ENCODE measurements at regions not wholly inside any gene's neighbourhood (a gene's known extent, or its start where the extent isn't known, plus 50 kb on each side); places are given as distances from the start of the nearest gene placed in this dataset.

- Mint-ChIP-seq H3K27ac (no peak overlapping the region), H3K9me3 (peaks cover 5% of the 10 kb centered on the region), H3K36me3 (ENCODE audit: low read depth) (no peaks in the 10 kb centered on the region), H3K4me1 (ENCODE audit: low read depth) (no peaks in the 10 kb centered on the region), H3K4me3 (no peak overlapping the region), H3K27me3 (ENCODE audit: insufficient read depth) (no peaks in the 10 kb centered on the region)
- intact Hi-C loops (cut with micrococcal nuclease), result no loop called here
- no peak for DNase-seq (ENCODE audit: low spot score)
Measured at GRCh38 chr18:41266204-41266603, 688.8 kb upstream of the PIK3C3 start.

GRCh38 chr18:41265047-41265446, 690.0 kb upstream of the PIK3C3 start:
- DNase-seq (ENCODE audit: low spot score), result no peak
- intact Hi-C loops (cut with micrococcal nuclease), result no loop called here
- H3K4me1 Mint-ChIP-seq (ENCODE audit: low read depth), result no peaks in the 10 kb centered on the region
- no peaks in the 10 kb centered on the region for H3K9me3 Mint-ChIP-seq
- no peaks in the 10 kb centered on the region for H3K36me3 Mint-ChIP-seq (ENCODE audit: low read depth)
- H3K27me3 Mint-ChIP-seq (ENCODE audit: insufficient read depth), result no peaks in the 10 kb centered on the region
- no peak overlapping the region for H3K27ac Mint-ChIP-seq
- H3K4me3 Mint-ChIP-seq, result no peak overlapping the region

- Mint-ChIP-seq H3K27me3 (ENCODE audit: insufficient read depth) (no peaks in the 10 kb centered on the region), H3K9me3 (no peaks in the 10 kb centered on the region), H3K36me3 (ENCODE audit: low read depth) (no peaks in the 10 kb centered on the region), H3K4me1 (ENCODE audit: low read depth) (no peaks in the 10 kb centered on the region), H3K4me3 (no peak overlapping the region), H3K27ac (no peak overlapping the region)
- intact Hi-C loops (cut with micrococcal nuclease), result no loop called here
- DNase-seq (ENCODE audit: low spot score), result no peak
Measured at GRCh38 chr18:41263956-41264355, 691.1 kb upstream of the PIK3C3 start.

- Mint-ChIP-seq H3K4me3 (no peak overlapping the region), H3K27me3 (ENCODE audit: insufficient read depth) (no peaks in the 10 kb centered on the region), H3K27ac (no peak overlapping the region), H3K4me1 (ENCODE audit: low read depth) (no peaks in the 10 kb centered on the region), H3K36me3 (ENCODE audit: low read depth) (no peaks in the 10 kb centered on the region), H3K9me3 (no peaks in the 10 kb centered on the region)
- no peak for DNase-seq (ENCODE audit: low spot score)
- intact Hi-C loops (cut with micrococcal nuclease), result no loop called here
Measured at GRCh38 chr18:41262688-41263087, 692.3 kb upstream of the PIK3C3 start.

- Mint-ChIP-seq H3K27ac (no peak overlapping the region), H3K9me3 (peaks cover 3% of the 10 kb centered on the region), H3K4me3 (no peak overlapping the region), H3K27me3 (ENCODE audit: insufficient read depth) (no peaks in the 10 kb centered on the region), H3K4me1 (ENCODE audit: low read depth) (no peaks in the 10 kb centered on the region), H3K36me3 (ENCODE audit: low read depth) (no peaks in the 10 kb centered on the region)
- no peak for DNase-seq (ENCODE audit: low spot score)
- intact Hi-C loops (cut with micrococcal nuclease), result no loop called here
Measured at GRCh38 chr18:41244591-41245037, 710.4 kb upstream of the PIK3C3 start.

DNA sequence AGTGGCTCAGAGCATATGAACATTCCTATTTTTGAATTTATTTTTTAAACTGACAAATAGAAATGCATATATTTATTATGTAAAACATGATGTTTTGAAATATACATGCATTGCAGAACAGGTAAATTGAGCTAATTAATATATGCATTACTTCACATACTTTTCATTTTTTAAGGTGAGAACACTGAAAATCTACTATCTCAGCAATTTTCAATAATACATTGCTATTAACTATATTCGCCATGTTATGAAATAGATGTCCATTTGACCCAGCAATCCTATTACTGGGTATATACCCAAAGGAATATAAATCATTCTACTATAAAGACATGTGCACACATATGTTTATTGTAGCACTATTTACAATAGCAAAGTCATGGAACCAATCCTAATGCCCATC, 717.7 kb upstream of the PIK3C3 start:
- no peak overlapping the region for H3K4me3 Mint-ChIP-seq
- H3K27me3 Mint-ChIP-seq (ENCODE audit: insufficient read depth), result no peaks in the 10 kb centered on the region
- H3K36me3 Mint-ChIP-seq (ENCODE audit: low read depth), result no peaks in the 10 kb centered on the region
- H3K27ac Mint-ChIP-seq, result no peak overlapping the region
- no peaks in the 10 kb centered on the region for H3K4me1 Mint-ChIP-seq (ENCODE audit: low read depth)
- H3K9me3 Mint-ChIP-seq, result peaks cover 7% of the 10 kb centered on the region
- DNase-seq (ENCODE audit: low spot score), result no peak
- intact Hi-C loops (cut with micrococcal nuclease), result no loop called here

DNA sequence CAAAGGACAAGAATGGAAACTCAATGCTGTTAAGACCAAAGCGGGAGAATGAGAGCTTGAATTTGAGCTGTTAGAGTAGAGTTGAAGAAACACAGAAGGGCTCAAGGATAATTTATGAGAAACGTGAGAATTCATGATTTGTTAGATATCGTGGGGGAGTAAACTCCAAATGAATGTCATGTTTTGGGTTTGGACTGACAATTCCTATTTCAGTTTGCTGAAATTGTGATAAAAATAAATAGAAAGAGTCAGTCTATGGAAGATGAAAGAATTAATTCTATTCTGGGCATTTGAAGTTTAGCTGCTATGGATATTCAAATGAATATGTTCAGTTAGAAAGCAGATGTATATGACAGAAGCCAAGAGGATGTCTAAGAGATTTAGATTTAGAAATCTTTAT, 723.4 kb upstream of the PIK3C3 start:
- Mint-ChIP-seq H3K4me3 (no peak overlapping the region), H3K27ac (no peak overlapping the region), H3K36me3 (ENCODE audit: low read depth) (no peaks in the 10 kb centered on the region), H3K4me1 (ENCODE audit: low read depth) (no peaks in the 10 kb centered on the region), H3K27me3 (ENCODE audit: insufficient read depth) (no peaks in the 10 kb centered on the region), H3K9me3 (peaks cover 6% of the 10 kb centered on the region)
- intact Hi-C loops (cut with micrococcal nuclease), result no loop called here
- DNase-seq (ENCODE audit: low spot score), result no peak

DNA sequence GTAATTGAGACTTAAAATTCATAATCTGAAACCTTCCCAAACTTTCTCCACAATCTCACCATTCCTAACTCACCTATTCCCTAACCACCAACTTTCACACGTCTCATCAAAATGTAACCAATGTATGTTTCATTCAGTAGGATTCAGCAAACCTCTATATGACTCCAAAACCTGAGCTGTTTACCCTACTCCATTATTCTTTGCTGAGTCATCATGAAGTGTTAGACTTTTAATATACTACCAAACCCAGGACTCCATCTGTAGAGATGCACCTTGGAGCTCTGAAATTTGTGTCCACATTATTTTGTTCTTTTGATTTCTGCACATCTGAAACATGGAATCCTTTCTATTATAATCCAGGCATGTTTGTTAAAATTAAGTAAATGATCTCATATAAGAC, 727.0 kb upstream of the PIK3C3 start:
- intact Hi-C loops (cut with micrococcal nuclease), result no loop called here
- H3K36me3 Mint-ChIP-seq (ENCODE audit: low read depth), result no peaks in the 10 kb centered on the region
- no peaks in the 10 kb centered on the region for H3K4me1 Mint-ChIP-seq (ENCODE audit: low read depth)
- no peaks in the 10 kb centered on the region for H3K27me3 Mint-ChIP-seq (ENCODE audit: insufficient read depth)
- no peak overlapping the region for H3K4me3 Mint-ChIP-seq
- no peak for DNase-seq (ENCODE audit: low spot score)
- H3K9me3 Mint-ChIP-seq, result peaks cover 14% of the 10 kb centered on the region
- H3K27ac Mint-ChIP-seq, result no peak overlapping the region

GRCh38 chr18:41226911-41227310, 728.1 kb upstream of the PIK3C3 start:
- intact Hi-C loops (cut with micrococcal nuclease), result no loop called here
- no peaks in the 10 kb centered on the region for H3K4me1 Mint-ChIP-seq (ENCODE audit: low read depth)
- peaks cover 18% of the 10 kb centered on the region for H3K9me3 Mint-ChIP-seq
- H3K27ac Mint-ChIP-seq, result no peak overlapping the region
- no peak for DNase-seq (ENCODE audit: low spot score)
- H3K4me3 Mint-ChIP-seq, result no peak overlapping the region
- H3K36me3 Mint-ChIP-seq (ENCODE audit: low read depth), result no peaks in the 10 kb centered on the region
- H3K27me3 Mint-ChIP-seq (ENCODE audit: insufficient read depth), result no peaks in the 10 kb centered on the region

- H3K27me3 Mint-ChIP-seq (ENCODE audit: insufficient read depth), result no peaks in the 10 kb centered on the region
- intact Hi-C loops (cut with micrococcal nuclease), result no loop called here
- no peaks in the 10 kb centered on the region for H3K4me1 Mint-ChIP-seq (ENCODE audit: low read depth)
- no peaks in the 10 kb centered on the region for H3K36me3 Mint-ChIP-seq (ENCODE audit: low read depth)
- peaks cover 18% of the 10 kb centered on the region for H3K9me3 Mint-ChIP-seq
- DNase-seq (ENCODE audit: low spot score), result no peak
- no peak overlapping the region for H3K27ac Mint-ChIP-seq
- no peak overlapping the region for H3K4me3 Mint-ChIP-seq
Measured at GRCh38 chr18:41226186-41226585, 728.8 kb upstream of the PIK3C3 start.

DNA sequence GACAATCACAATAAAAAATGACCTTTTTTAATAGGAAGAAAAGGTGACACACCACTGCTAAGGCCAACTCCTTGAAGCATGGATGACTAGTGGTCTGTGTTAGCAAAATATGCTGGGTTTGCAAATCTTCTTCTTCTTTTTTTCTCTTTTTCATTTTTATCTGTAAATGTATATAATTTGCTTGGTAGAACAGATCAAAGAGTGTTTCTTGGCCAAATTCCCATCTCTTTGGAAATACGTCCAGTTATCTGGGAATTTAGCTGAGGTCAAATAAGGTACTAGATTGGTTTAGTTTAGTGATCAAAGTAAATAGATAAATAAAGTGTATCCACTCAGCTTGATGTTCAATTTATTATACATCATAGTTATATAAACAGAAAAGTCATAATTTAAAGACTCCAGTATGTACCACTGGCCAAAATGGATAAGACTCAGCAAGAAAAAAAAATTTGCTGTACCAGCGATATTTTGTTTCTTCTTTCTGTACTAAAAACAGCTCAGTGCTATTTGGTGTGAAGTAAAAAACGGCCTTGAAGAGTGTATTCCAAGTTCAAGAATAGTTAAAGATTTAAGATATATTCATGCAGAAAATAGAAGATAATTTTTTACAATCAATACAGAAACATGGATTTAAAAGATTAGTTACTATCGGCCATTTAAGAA, 738.6 kb upstream of the PIK3C3 start:
- H3K9me3 Mint-ChIP-seq, result peaks cover 4% of the 10 kb centered on the region
- intact Hi-C loops (cut with micrococcal nuclease), result no loop called here
- H3K4me3 Mint-ChIP-seq, result no peak overlapping the region
- H3K4me1 Mint-ChIP-seq (ENCODE audit: low read depth), result no peaks in the 10 kb centered on the region
- H3K36me3 Mint-ChIP-seq (ENCODE audit: low read depth), result no peaks in the 10 kb centered on the region
- no peak overlapping the region for H3K27ac Mint-ChIP-seq
- DNase-seq (ENCODE audit: low spot score), result no peak
- no peaks in the 10 kb centered on the region for H3K27me3 Mint-ChIP-seq (ENCODE audit: insufficient read depth)

- H3K27me3 Mint-ChIP-seq (ENCODE audit: insufficient read depth), result no peaks in the 10 kb centered on the region
- intact Hi-C loops (cut with micrococcal nuclease), result no loop called here
- no peaks in the 10 kb centered on the region for H3K36me3 Mint-ChIP-seq (ENCODE audit: low read depth)
Measured at GRCh38 chr18:41207706-41208105, 747.3 kb upstream of the PIK3C3 start.

DNA sequence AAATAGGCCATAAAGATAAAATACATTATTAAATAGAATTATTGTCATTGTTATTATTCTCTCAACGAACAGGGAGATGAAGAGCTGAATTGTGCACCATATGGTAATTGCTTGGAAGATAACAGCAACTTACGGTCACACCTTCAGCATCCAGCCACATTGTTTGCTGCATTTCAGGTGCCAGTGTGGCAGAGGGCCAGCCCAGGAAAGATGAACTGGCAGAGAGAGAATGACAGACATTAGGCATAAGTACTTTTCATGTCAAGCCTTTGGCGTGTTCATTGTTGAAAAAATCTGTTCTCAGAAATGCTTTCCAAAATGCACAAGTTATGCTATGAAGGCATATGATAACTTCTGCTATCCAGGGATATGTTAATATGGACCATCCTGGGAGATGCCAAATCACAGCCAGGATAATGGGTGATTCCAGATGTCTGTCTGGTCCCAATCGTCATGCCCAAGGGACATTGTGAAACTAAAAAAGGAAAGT, 748.6 kb upstream of the PIK3C3 start:
- Mint-ChIP-seq H3K27ac (no peak overlapping the region), H3K4me1 (ENCODE audit: low read depth) (no peaks in the 10 kb centered on the region), H3K9me3 (peaks cover 17% of the 10 kb centered on the region), H3K4me3 (no peak overlapping the region), H3K27me3 (ENCODE audit: insufficient read depth) (no peaks in the 10 kb centered on the region), H3K36me3 (ENCODE audit: low read depth) (no peaks in the 10 kb centered on the region)
- no peak for DNase-seq (ENCODE audit: low spot score)
- intact Hi-C loops (cut with micrococcal nuclease), result no loop called here

More at GRCh38 chr18:41207706-41208105, 747.3 kb upstream of the PIK3C3 start:
- H3K4me3 Mint-ChIP-seq, result no peak overlapping the region
- no peak overlapping the region for H3K27ac Mint-ChIP-seq
- H3K4me1 Mint-ChIP-seq (ENCODE audit: low read depth), result no peaks in the 10 kb centered on the region
- peaks cover 12% of the 10 kb centered on the region for H3K9me3 Mint-ChIP-seq
- DNase-seq (ENCODE audit: low spot score), result no peak

GRCh38 chr18:41199212-41199611, 755.8 kb upstream of the PIK3C3 start:
- Mint-ChIP-seq H3K4me1 (ENCODE audit: low read depth) (no peaks in the 10 kb centered on the region), H3K4me3 (no peak overlapping the region), H3K27ac (no peak overlapping the region), H3K27me3 (ENCODE audit: insufficient read depth) (no peaks in the 10 kb centered on the region), H3K9me3 (peaks cover 13% of the 10 kb centered on the region), H3K36me3 (ENCODE audit: low read depth) (no peaks in the 10 kb centered on the region)
- DNase-seq (ENCODE audit: low spot score), result no peak
- intact Hi-C loops (cut with micrococcal nuclease), result no loop called here

Data from activated T-helper 1 cell treated with anti-CD3 and anti-CD28 coated beads, Interleukin-12 subunit alpha, Interleukin-12 subunit beta, Interleukin-2, Interleukin-4 antibody, amounts not matched to agents 30 ng/mL and 10 ng/mL and 1 ng/mL, durations not matched to agents 14 hours and 24 hours and 36 hours (primary cell).